ENCODE measurements at regions not wholly inside any gene's neighbourhood (a gene's known extent, or its start where the extent isn't known, plus 50 kb on each side); places are given as distances from the start of the nearest gene placed in this dataset.

DNA sequence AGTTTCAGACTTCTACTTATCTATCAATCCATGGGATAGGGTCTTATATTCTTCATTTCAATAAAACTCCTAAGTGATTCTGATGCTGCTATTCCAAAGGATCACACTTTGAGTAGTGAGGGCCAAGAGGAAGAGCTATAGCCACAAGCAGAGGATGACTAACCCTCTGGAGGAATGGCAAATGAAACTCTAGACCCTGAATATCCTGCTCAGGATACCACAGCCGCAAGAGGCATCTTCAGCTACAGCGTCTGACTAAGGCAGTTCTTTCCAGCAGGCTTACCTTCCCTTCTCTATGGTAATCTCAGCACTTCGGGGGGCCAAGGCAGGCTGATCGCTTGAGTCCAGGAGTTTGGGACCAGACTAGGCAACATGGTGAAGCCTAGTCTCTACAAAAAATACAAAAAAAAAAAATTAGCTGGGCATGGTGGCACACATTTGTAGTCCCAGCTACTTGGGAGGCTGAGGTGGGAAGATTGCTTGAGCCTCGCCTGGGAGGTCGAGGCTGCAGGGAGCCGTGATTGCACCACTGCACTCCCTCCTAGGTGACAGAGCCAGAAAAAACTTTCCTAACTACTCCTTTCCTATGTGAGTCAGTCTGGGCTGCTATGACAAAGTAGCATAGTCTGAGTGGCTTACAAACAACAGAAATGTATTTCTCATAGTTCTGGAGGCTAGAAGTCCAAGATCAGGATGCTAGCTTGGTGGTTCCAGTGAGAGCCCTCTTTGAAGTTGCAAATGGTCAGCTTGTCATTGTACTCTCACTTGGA lies 371.9 kb downstream of the IRS1 start:
- no peaks in the 10 kb centered on the region for H3K36me3 ChIP-seq (ENCODE audit: control insufficient read depth in 2 of 3, insufficient read depth in 3 of 3, low read length in 3 of 3)
- FAIRE-seq: no peak

DNA sequence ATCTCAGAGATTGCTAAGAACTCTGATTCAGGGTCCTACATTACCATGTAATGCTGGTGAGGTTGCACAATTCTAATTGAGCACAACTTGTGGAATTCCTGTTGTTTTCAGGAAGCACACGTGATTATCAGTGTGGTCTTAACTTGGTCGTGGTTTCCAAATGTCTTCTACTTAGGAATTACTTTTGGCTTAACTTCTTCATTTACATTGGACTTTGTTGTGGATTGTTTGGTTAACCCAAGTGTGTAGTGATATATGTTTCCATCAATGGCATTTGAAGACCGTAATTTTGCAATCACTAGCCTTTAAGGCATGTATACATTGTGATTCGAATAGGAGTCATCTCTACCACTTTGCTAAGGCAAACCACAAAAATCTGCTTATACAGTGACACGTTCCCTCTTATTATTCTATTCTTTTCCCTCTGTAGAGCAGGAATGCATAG lies 373.3 kb downstream of the IRS1 start:
- Histone ChIP-seq H3K4me1 (ENCODE audit: control insufficient read depth in 2 of 3, insufficient read depth in 2 of 3, low read depth in 1 of 3, low read length in 3 of 3) (peaks cover 2 to 14% (median 5%) of the 10 kb centered on the region in 3 donors), H3K36me3 (ENCODE audit: control insufficient read depth in 2 of 3, insufficient read depth in 3 of 3, low read length in 3 of 3) (no peaks in the 10 kb centered on the region), H3K9me3 (ENCODE audit: control insufficient read depth in 2 of 3, insufficient read depth in 1 of 3, low read length in 3 of 3) (no peaks in the 10 kb centered on the region), H3K9ac (ENCODE audit: low read length in 3 of 3) (no peak overlapping the region), H3K27ac (ENCODE audit: low read depth in 2 of 2, low read length in 2 of 2) (no peak overlapping the region), H3K27me3 (ENCODE audit: control insufficient read depth, insufficient read depth, low read length) (no peaks in the 10 kb centered on the region), H3K4me3 (ENCODE audit: low read length in 3 of 3) (no peak overlapping the region)
- intact Hi-C loops (cut with DNase I): no loop called here
- TF ChIP-seq, protein P1, sequence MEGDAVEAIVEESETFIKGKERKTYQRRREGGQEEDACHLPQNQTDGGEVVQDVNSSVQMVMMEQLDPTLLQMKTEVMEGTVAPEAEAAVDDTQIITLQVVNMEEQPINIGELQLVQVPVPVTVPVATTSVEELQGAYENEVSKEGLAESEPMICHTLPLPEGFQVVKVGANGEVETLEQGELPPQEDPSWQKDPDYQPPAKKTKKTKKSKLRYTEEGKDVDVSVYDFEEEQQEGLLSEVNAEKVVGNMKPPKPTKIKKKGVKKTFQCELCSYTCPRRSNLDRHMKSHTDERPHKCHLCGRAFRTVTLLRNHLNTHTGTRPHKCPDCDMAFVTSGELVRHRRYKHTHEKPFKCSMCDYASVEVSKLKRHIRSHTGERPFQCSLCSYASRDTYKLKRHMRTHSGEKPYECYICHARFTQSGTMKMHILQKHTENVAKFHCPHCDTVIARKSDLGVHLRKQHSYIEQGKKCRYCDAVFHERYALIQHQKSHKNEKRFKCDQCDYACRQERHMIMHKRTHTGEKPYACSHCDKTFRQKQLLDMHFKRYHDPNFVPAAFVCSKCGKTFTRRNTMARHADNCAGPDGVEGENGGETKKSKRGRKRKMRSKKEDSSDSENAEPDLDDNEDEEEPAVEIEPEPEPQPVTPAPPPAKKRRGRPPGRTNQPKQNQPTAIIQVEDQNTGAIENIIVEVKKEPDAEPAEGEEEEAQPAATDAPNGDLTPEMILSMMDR (IDR thresholded peaks at IDR 0.05; ENCODE audit: borderline replicate concordance, extremely low read depth, insufficient read depth): no peak
- no peak for FAIRE-seq
- no peak for DNase-seq

More for the DNA sequence above, 371.9 kb downstream of the IRS1 start:
- TF ChIP-seq, protein P1 (IDR thresholded peaks at IDR 0.05; ENCODE audit: borderline replicate concordance, extremely low read depth, insufficient read depth): no peak
- no peaks in the 10 kb centered on the region for H3K9me3 ChIP-seq (ENCODE audit: control insufficient read depth in 2 of 3, insufficient read depth in 1 of 3, low read length in 3 of 3)
- intact Hi-C loops (cut with DNase I): no loop called here
- DNase-seq: no peak
- no peak overlapping the region for H3K27ac ChIP-seq (ENCODE audit: low read depth in 2 of 2, low read length in 2 of 2)
- no peaks in the 10 kb centered on the region for H3K27me3 ChIP-seq (ENCODE audit: control insufficient read depth, insufficient read depth, low read length)
- H3K9ac ChIP-seq (ENCODE audit: low read length in 3 of 3): no peak overlapping the region
- peaks cover 2 to 14% (median 5%) of the 10 kb centered on the region in 3 donors for H3K4me1 ChIP-seq (ENCODE audit: control insufficient read depth in 2 of 3, insufficient read depth in 2 of 3, low read depth in 1 of 3, low read length in 3 of 3)
- no peak overlapping the region for H3K4me3 ChIP-seq (ENCODE audit: low read length in 3 of 3)

DNA sequence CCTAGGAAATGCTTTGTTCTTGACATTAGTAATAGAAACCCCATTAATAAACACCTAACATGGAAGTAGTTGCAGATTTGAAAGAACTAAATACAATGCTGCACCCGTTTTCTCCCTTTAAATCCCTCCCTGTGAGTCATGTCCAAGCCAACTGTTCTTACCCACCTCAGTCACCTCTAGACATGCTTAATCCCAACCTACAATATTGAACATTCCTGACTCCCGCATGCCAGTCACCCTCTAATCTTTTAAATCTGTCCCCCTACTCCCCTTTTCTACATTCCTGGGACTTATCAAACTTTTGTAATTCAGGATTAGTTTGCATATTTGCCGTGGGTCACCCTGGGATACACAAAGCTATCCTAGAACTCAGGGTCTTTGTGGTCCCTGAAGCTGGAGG lies 374.6 kb downstream of the IRS1 start:
- no peak overlapping the region for H3K27ac ChIP-seq (ENCODE audit: low read depth in 2 of 2, low read length in 2 of 2)
- peaks cover 2 to 14% (median 5%) of the 10 kb centered on the region in 3 donors for H3K4me1 ChIP-seq (ENCODE audit: control insufficient read depth in 2 of 3, insufficient read depth in 2 of 3, low read depth in 1 of 3, low read length in 3 of 3)
- FAIRE-seq (no peak), DNase-seq (no peak)
- no peaks in the 10 kb centered on the region for H3K27me3 ChIP-seq (ENCODE audit: control insufficient read depth, insufficient read depth, low read length)
- H3K9ac ChIP-seq (ENCODE audit: low read length in 3 of 3): no peak overlapping the region
- H3K4me3 ChIP-seq (ENCODE audit: low read length in 3 of 3): no peak overlapping the region
- no peaks in the 10 kb centered on the region for H3K36me3 ChIP-seq (ENCODE audit: control insufficient read depth in 2 of 3, insufficient read depth in 3 of 3, low read length in 3 of 3)
- H3K9me3 ChIP-seq (ENCODE audit: control insufficient read depth in 2 of 3, insufficient read depth in 1 of 3, low read length in 3 of 3): no peaks in the 10 kb centered on the region
- intact Hi-C loops (cut with DNase I): no loop called here
- TF ChIP-seq, protein P1 (IDR thresholded peaks at IDR 0.05; ENCODE audit: borderline replicate concordance, extremely low read depth, insufficient read depth): no peak
